Smooth muscle cell (in vitro differentiated cells): ENCODE measurements at regions not wholly inside any gene's neighbourhood (a gene's known extent, or its start where the extent isn't known, plus 50 kb on each side); places are given as distances from the start of the nearest gene placed in this dataset.

Experiments
- DNase-seq: peaks from one replicate; lab custom pipeline; 2025; ENCODE audit not compliant: unreplicated experiment; lab: John Stamatoyannopoulos, UW
- H2AFZ ChIP-seq: fragments of 200-600 bp; sonication (generic); 2 replicates; pipeline ENCODE4 v1.6.0; 2016; ENCODE audit warnings: antibody characterized with exemption, low read depth, mild to moderate bottlenecking
- H3F3A ChIP-seq: fragments of 200-600 bp; sonication (generic); 2 replicates; pipeline ENCODE4 v1.6.0; 2017; ENCODE audit warnings: antibody characterized with exemption, low read depth
- H3K27ac ChIP-seq: fragments of 200-600 bp; sonication (generic); 2 replicates; pipeline ENCODE4 v1.5.1; 2016; ENCODE audit warnings: low read depth, mild to moderate bottlenecking
- H3K27me3 ChIP-seq: fragments of 200-600 bp; sonication (generic); 2 replicates; pipeline ENCODE4 v1.6.1; 2016; ENCODE audit warnings: low read depth, mild to moderate bottlenecking
- H3K36me3 ChIP-seq: fragments of 200-600 bp; sonication (generic); 2 replicates; pipeline ENCODE4 v1.5.1; 2016; ENCODE audit warnings: low read depth
- H3K4me1 ChIP-seq: fragments of 200-600 bp; sonication (generic); 2 replicates; pipeline ENCODE4 v1.5.1; 2016; ENCODE audit warnings: low read depth
- H3K4me2 ChIP-seq: fragments of 200-600 bp; sonication (generic); 2 replicates; pipeline ENCODE4 v1.6.0; 2016; ENCODE audit warnings: mild to moderate bottlenecking
- H3K4me3 ChIP-seq: fragments of 200-600 bp; sonication (generic); 2 replicates; pipeline ENCODE4 v1.5.1; 2016; ENCODE audit warnings: mild to moderate bottlenecking
- H3K79me2 ChIP-seq: fragments of 200-600 bp; sonication (generic); 2 replicates; pipeline ENCODE4 v1.6.0; 2016; ENCODE audit warnings: low read depth, mild to moderate bottlenecking
- H3K9ac ChIP-seq: fragments of 200-600 bp; sonication (generic); 2 replicates; pipeline ENCODE4 v1.6.0; 2016; ENCODE audit warnings: low read depth
- H3K9me3 ChIP-seq: fragments of 200-600 bp; sonication (generic); replicated peaks from 2 replicates; pipeline ENCODE4 v1.5.1; 2016; ENCODE audit warnings: low read depth
- H4K20me1 ChIP-seq: fragments of 200-600 bp; sonication (generic); 2 replicates; pipeline ENCODE4 v1.6.0; 2016; ENCODE audit warnings: low read depth
- CTCF ChIP-seq: fragments of 200-600 bp; sonication (generic); IDR thresholded peaks from 2 replicates; pipeline ENCODE4 v1.5.1; 2017; ENCODE audit warnings: borderline replicate concordance, mild to moderate bottlenecking, antibody characterized with exemption; ENCODE audit not compliant: insufficient read depth, poor library complexity, severe bottlenecking
- WGBS: methylation state at CpG from one replicate; pipeline ENCODE4 v1.1.7; 2016; ENCODE audit warnings: low lambda C conversion rate; 5-methylcytosine and 5-hydroxymethylcytosine counted together

- no peaks in the 10 kb centered on the region for H3K36me3 ChIP-seq
- WGBS, result 87% methylated on average over 7 of the region's 7 CpGs
- H3K9me3 ChIP-seq, result no peaks in the 10 kb centered on the region
- no peaks in the 10 kb centered on the region for H3F3A ChIP-seq
- no peak overlapping the region for H3K27ac ChIP-seq
- no peak overlapping the region for H3K9ac ChIP-seq
- no peak overlapping the region for H2AFZ ChIP-seq
- no peak overlapping the region for H3K4me2 ChIP-seq
- H3K79me2 ChIP-seq, result no peaks in the 10 kb centered on the region
- H3K27me3 ChIP-seq, result no peaks in the 10 kb centered on the region
- no peak for TF ChIP-seq CTCF
- H3K4me3 ChIP-seq, result no peak overlapping the region
- no peak for DNase-seq
- no peaks in the 10 kb centered on the region for H3K4me1 ChIP-seq
- H4K20me1 ChIP-seq, result no peaks in the 10 kb centered on the region
Measured at GRCh38 chr11:121898903-121899302, 217.1 kb downstream of the BLID start.

GRCh38 chr11:121895919-121896318 is 220.1 kb downstream of the BLID start:
- no peak overlapping the region for H3K9ac ChIP-seq
- DNase-seq, result no peak
- H3K27ac ChIP-seq, result peak overlapping the region; percentile 33
- H3K4me3 ChIP-seq, result no peak overlapping the region
- H3K27me3 ChIP-seq, result no peaks in the 10 kb centered on the region
- peaks cover 14% of the 10 kb centered on the region for H3K4me1 ChIP-seq
- H3K79me2 ChIP-seq, result no peaks in the 10 kb centered on the region
- H3K36me3 ChIP-seq, result no peaks in the 10 kb centered on the region
- TF ChIP-seq CTCF, result no peak
- WGBS, result 80% methylated on average over 1 of the region's 1 CpG
- no peaks in the 10 kb centered on the region for H3K9me3 ChIP-seq
- H3F3A ChIP-seq, result no peaks in the 10 kb centered on the region
- H4K20me1 ChIP-seq, result no peaks in the 10 kb centered on the region
- H2AFZ ChIP-seq, result no peak overlapping the region
- H3K4me2 ChIP-seq, result peak overlapping the region; percentile 7

GRCh38 chr11:121894581-121894980 is 221.4 kb downstream of the BLID start:
- Histone ChIP-seq H3K27me3 (no peaks in the 10 kb centered on the region), H3K9ac (no peak overlapping the region), H3K79me2 (no peaks in the 10 kb centered on the region), H3F3A (no peaks in the 10 kb centered on the region), H4K20me1 (no peaks in the 10 kb centered on the region), H3K4me2 (peak overlapping the region; percentile 62), H2AFZ (peak overlapping the region; percentile 47), H3K4me3 (no peak overlapping the region), H3K27ac (peak overlapping the region; percentile 44), H3K4me1 (peaks cover 17% of the 10 kb centered on the region), H3K36me3 (no peaks in the 10 kb centered on the region), H3K9me3 (no peaks in the 10 kb centered on the region)
- DNase-seq, result no peak
- 70% methylated on average over 3 of the region's 3 CpGs for WGBS
- TF ChIP-seq CTCF, result no peak

- no peak overlapping the region for H3K4me2 ChIP-seq
- no peaks in the 10 kb centered on the region for H3K79me2 ChIP-seq
- no peak overlapping the region for H3K9ac ChIP-seq
- no peaks in the 10 kb centered on the region for H4K20me1 ChIP-seq
- H3F3A ChIP-seq, result no peaks in the 10 kb centered on the region
- no peak for TF ChIP-seq CTCF
- H3K4me1 ChIP-seq, result peaks cover 17% of the 10 kb centered on the region
- H3K36me3 ChIP-seq, result no peaks in the 10 kb centered on the region
- H3K4me3 ChIP-seq, result no peak overlapping the region
- H3K9me3 ChIP-seq, result no peaks in the 10 kb centered on the region
- DNase-seq, result no peak
- no peak overlapping the region for H3K27ac ChIP-seq
- WGBS, result 75% methylated on average over 3 of the region's 3 CpGs
- no peaks in the 10 kb centered on the region for H3K27me3 ChIP-seq
- H2AFZ ChIP-seq, result no peak overlapping the region
Measured at GRCh38 chr11:121892863-121893262, 223.2 kb downstream of the BLID start.
